Choroid plexus epithelial cell (primary cell): ENCODE measurements at regions not wholly inside any gene's neighbourhood (a gene's known extent, or its start where the extent isn't known, plus 50 kb on each side); places are given as distances from the start of the nearest gene placed in this dataset.

Source experiments
- DNase-seq: peaks from one replicate; pipeline ENCODE4 v3.0.0-alpha.2; 2010; ENCODE audit warnings: low read depth
- H3K4me3 ChIP-seq: 2 replicates; pipeline ENCODE4 v1.5.1; 2011; ENCODE audit warnings: low read depth, mild to moderate bottlenecking, control low read depth, low read length, moderate library complexity
- CTCF ChIP-seq: conservative IDR thresholded peaks from 2 replicates; pipeline ENCODE4 v1.5.1; 2011; ENCODE audit warnings: low read depth, mild to moderate bottlenecking, control low read depth, inconsistent platforms, low read length, moderate library complexity

- no peak for DNase-seq
- TF ChIP-seq CTCF, result no peak
- H3K4me3 ChIP-seq, result no peak overlapping the region
These were observed 204.3 kb downstream of the PCDH7 start for GRCh38 chr4:30924495-30924894.

- no peak for DNase-seq
- H3K4me3 ChIP-seq, result no peak overlapping the region
- no peak for TF ChIP-seq CTCF
These were observed 209.5 kb downstream of the PCDH7 start for GRCh38 chr4:30929649-30930048.

GRCh38 chr4:30930276-30930675 lies 210.1 kb downstream of the PCDH7 start:
- H3K4me3 ChIP-seq, result no peak overlapping the region
- TF ChIP-seq CTCF, result no peak
- DNase-seq, result no peak

- DNase-seq, result no peak
- no peak overlapping the region for H3K4me3 ChIP-seq
- no peak for TF ChIP-seq CTCF
These were observed 212.4 kb downstream of the PCDH7 start for GRCh38 chr4:30932581-30932980.

- no peak for TF ChIP-seq CTCF
- H3K4me3 ChIP-seq, result no peak overlapping the region
- DNase-seq, result no peak
These were observed 218.9 kb downstream of the PCDH7 start for GRCh38 chr4:30939069-30939468.

GRCh38 chr4:30939684-30940083 lies 219.5 kb downstream of the PCDH7 start:
- DNase-seq, result no peak
- TF ChIP-seq CTCF, result no peak
- H3K4me3 ChIP-seq, result no peak overlapping the region

- no peak for TF ChIP-seq CTCF
- no peak overlapping the region for H3K4me3 ChIP-seq
- no peak for DNase-seq
These were observed 221.5 kb downstream of the PCDH7 start for GRCh38 chr4:30941641-30942040.
